GM12878 (cell line): ENCODE measurements at regions not wholly inside any gene's neighbourhood (a gene's known extent, or its start where the extent isn't known, plus 50 kb on each side); places are given as distances from the start of the nearest gene placed in this dataset.

Experiments
- ATAC-seq: fragments of 200-7000 bp; cut with Tn5 transposase; 3 replicates; pipeline ENCODE4 v1.9.1; 2020; ENCODE audit warnings: mild to moderate bottlenecking, moderate library complexity
- BruUV-seq: library from RNA; stranded (reverse); fragments of 400-500 nt; replicated peaks from 2 replicates; lab custom pipeline; 2021; lab: Mats Ljungman, UMichigan
- CTCF ChIA-PET: fragments of 300-600 bp; sonication (Branson Sonifier 250); formaldehyde crosslinking; extraction: SDS; loops from one replicate; lab custom pipeline; 2021; ENCODE audit warnings: inconsistent platforms; lab: Yijun Ruan, JAX
- POLR2A ChIA-PET: fragments of 350-600 bp; formaldehyde crosslinking; extraction: SDS; loops from one replicate; lab custom pipeline; 2021; ENCODE audit warnings: inconsistent platforms; lab: Charles Lee
- RAD21 ChIA-PET: fragments of 300-600 bp; sonication (Branson Sonifier 250); formaldehyde crosslinking; loops from one replicate; lab custom pipeline; 2023; ENCODE audit warnings: antibody characterized with exemption; ENCODE audit not compliant: unreplicated experiment; lab: Charles Lee
- SMC1A ChIA-PET: fragments of 300-600 bp; sonication (Branson Sonifier 250); formaldehyde crosslinking; loops from one replicate; lab custom pipeline; 2023; ENCODE audit not compliant: unreplicated experiment, uncharacterized antibody; lab: Charles Lee
- DNase-seq: peaks from one replicate; pipeline ENCODE4 v3.0.0-alpha.2; 2011; ENCODE audit warnings: low read depth, low spot score
- FAIRE-seq: peaks from 3 replicates; lab custom pipeline; 2011; peaks lifted over from hg19 to GRCh38; lab: Jason Lieb, UNC
- H2AFZ ChIP-seq: 2 replicates; pipeline ENCODE4 v1.6.0; 2011; ENCODE audit warnings: low read depth, low read length, control low read depth; ENCODE audit not compliant: control insufficient read depth
- H3K27ac ChIP-seq: 2 replicates; pipeline ENCODE4 v1.5.1; 2011; ENCODE audit warnings: control low read depth; ENCODE audit not compliant: control insufficient read depth, insufficient read depth
- H3K27me3 ChIP-seq, 2 experiments: replicated peaks in 1 of 2; 2 replicates each; pipeline versions ENCODE4 v1.6.0 to v1.6.1; 2011; ENCODE audit warnings: low read length in 1 of 2; ENCODE audit not compliant: control insufficient read depth in 2 of 2, insufficient read depth in 2 of 2
- H3K36me3 ChIP-seq, 2 experiments: 2 replicates each; pipeline ENCODE4 v1.5.1; 2011; ENCODE audit warnings: low read length in 1 of 2; ENCODE audit not compliant: control insufficient read depth in 2 of 2, insufficient read depth in 2 of 2
- H3K4me1 ChIP-seq: 2 replicates; pipeline ENCODE4 v1.6.1; 2011; ENCODE audit warnings: mild to moderate bottlenecking, low read length, moderate library complexity, mixed read lengths; ENCODE audit not compliant: control insufficient read depth, insufficient read depth
- H3K4me2 ChIP-seq: 2 replicates; pipeline ENCODE4 v1.6.0; 2011; ENCODE audit warnings: control low read depth; ENCODE audit not compliant: control insufficient read depth, insufficient read depth
- H3K4me3 ChIP-seq: fragments of 200-600 bp; sonication (generic); 2 replicates; pipeline ENCODE4 v1.5.1; 2016
- H3K79me2 ChIP-seq: 2 replicates; pipeline ENCODE4 v1.6.0; 2011; ENCODE audit warnings: low read length; ENCODE audit not compliant: control insufficient read depth, insufficient read depth
- H3K9ac ChIP-seq: 2 replicates; pipeline ENCODE4 v1.8.0; 2011; ENCODE audit warnings: low read length, control low read depth, mixed read lengths; ENCODE audit not compliant: control insufficient read depth, insufficient read depth
- H3K9me3 ChIP-seq: replicated peaks from 3 replicates; pipeline ENCODE4 v1.5.1; 2011; ENCODE audit warnings: mild to moderate bottlenecking, low read length; ENCODE audit not compliant: control insufficient read depth, insufficient read depth
- H4K20me1 ChIP-seq: 2 replicates; pipeline ENCODE4 v1.6.0; 2011; ENCODE audit not compliant: control insufficient read depth, insufficient read depth
- BCL3 ChIP-seq: IDR thresholded peaks from 2 replicates; pipeline ENCODE4 v1.6.1; 2011; ENCODE audit warnings: borderline replicate concordance, low read depth, mild to moderate bottlenecking, moderate library complexity, low read length; ENCODE audit not compliant: insufficient read depth, poor library complexity, severe bottlenecking
- GABPA ChIP-seq: IDR thresholded peaks from 2 replicates; pipeline ENCODE4 v1.6.1; 2014; ENCODE audit warnings: antibody characterized with exemption, low read depth, mild to moderate bottlenecking, inconsistent platforms
- IKZF1 ChIP-seq: fragments of 450-650 bp; conservative IDR thresholded peaks from 2 replicates; pipeline ENCODE4 v1.6.1; 2017; ENCODE audit warnings: antibody characterized with exemption, mild to moderate bottlenecking
- ZZZ3 ChIP-seq: IDR thresholded peaks from 2 replicates; pipeline ENCODE4 v1.6.1; 2011; ENCODE audit warnings: low read depth; ENCODE audit not compliant: control insufficient read depth, insufficient read length
- WGBS: methylation state at CpG from one replicate; pipeline ENCODE4 v1.1.6; 2016; ENCODE audit warnings: low lambda C conversion rate; ENCODE audit not compliant: insufficient replicate concordance, insufficient coverage; ENCODE audit errors: missing lambda C conversion rate; 5-methylcytosine and 5-hydroxymethylcytosine counted together
- in situ Hi-C: fragments of 300-500 bp; cut with MboI; formaldehyde crosslinking; loops from 9 replicates; pipeline ENCODE4 v1.14.3; 2018; ENCODE audit warnings: mixed read lengths
- intact Hi-C: fragments of 100-400 bp; cut with micrococcal nuclease; formaldehyde crosslinking; loops from one replicate; pipeline ENCODE4 v1.14.2; 2022; ENCODE audit not compliant: unreplicated experiment
- TF ChIP-seq, protein P1 (sequence below): fragments of 450-650 bp; conservative IDR thresholded peaks from 2 replicates; pipeline ENCODE4 v1.6.1; 2017; ENCODE audit warnings: mild to moderate bottlenecking, moderate library complexity

DNA sequence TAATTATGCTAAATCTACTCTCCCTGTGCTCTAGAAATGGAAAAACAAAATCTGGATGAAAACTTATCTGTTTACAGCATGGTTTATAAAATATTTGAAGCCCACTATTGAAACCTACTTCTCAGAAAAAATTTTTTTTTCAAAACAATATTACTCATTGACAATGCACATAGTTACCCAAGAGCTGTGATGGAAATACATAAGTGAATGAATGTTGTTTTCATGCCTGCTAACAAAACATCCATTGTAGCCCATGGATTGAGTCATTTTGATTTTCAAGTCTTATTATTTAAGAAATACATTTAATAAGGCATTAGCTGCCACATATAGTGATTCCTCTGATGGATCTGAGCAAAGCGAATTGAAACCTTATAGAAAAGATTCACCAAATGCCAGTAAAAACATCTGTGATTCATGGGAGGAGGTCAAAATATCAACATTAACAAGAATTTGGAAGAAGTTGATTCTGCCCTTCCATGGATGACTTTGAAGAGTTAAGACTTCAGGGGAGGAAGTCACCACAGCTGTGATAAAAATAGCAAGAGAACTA lies 144.7 kb upstream of the HHIP start:
- intact Hi-C loops: no loop called here
- no peak overlapping the region for H3K4me2 ChIP-seq
- TF ChIP-seq BCL3 (no peak), ZZZ3 (no peak), IKZF1 (no peak), GABPA (no peak)
- TF ChIP-seq, protein P1, sequence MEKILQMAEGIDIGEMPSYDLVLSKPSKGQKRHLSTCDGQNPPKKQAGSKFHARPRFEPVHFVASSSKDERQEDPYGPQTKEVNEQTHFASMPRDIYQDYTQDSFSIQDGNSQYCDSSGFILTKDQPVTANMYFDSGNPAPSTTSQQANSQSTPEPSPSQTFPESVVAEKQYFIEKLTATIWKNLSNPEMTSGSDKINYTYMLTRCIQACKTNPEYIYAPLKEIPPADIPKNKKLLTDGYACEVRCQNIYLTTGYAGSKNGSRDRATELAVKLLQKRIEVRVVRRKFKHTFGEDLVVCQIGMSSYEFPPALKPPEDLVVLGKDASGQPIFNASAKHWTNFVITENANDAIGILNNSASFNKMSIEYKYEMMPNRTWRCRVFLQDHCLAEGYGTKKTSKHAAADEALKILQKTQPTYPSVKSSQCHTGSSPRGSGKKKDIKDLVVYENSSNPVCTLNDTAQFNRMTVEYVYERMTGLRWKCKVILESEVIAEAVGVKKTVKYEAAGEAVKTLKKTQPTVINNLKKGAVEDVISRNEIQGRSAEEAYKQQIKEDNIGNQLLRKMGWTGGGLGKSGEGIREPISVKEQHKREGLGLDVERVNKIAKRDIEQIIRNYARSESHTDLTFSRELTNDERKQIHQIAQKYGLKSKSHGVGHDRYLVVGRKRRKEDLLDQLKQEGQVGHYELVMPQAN: no peak
- TF ChIP-seq, all 136 proteins: peak for 0
- H3K4me1 ChIP-seq: no peaks in the 10 kb centered on the region
- DNase-seq (no peak), ATAC-seq (no peak), FAIRE-seq (peak; percentile 13)
- no peaks in the 10 kb centered on the region for H3K36me3 ChIP-seq
- H3K4me3 ChIP-seq: no peak overlapping the region
- no peak overlapping the region for H3K27ac ChIP-seq
- H2AFZ ChIP-seq: no peak overlapping the region
- no peaks in the 10 kb centered on the region for H3K79me2 ChIP-seq
- RAD21 ChIA-PET: no interaction called here
- H3K27me3 ChIP-seq: no peaks in the 10 kb centered on the region
- BruUV-seq: no TSS peak
- H4K20me1 ChIP-seq: no peaks in the 10 kb centered on the region
- H3K9me3 ChIP-seq: no peaks in the 10 kb centered on the region
- SMC1A ChIA-PET: no interaction called here
- no peak overlapping the region for H3K9ac ChIP-seq
- POLR2A ChIA-PET: no interaction called here
- WGBS: 55% methylated on average over 1 of the region's 1 CpG
- in situ Hi-C loops: no loop called here
- CTCF ChIA-PET: interaction anchor here (0.6 kb wide), 1 partner anchor 36 kb away, joined by 3 read pairs; no protein-coding TSS in a partner anchor
